Glutamatergic neuron (in vitro differentiated cells): ENCODE measurements at regions not wholly inside any gene's neighbourhood (a gene's known extent, or its start where the extent isn't known, plus 50 kb on each side); places are given as distances from the start of the nearest gene placed in this dataset.

ENCODE experiments used
- DNase-seq: peaks from one replicate; pipeline ENCODE4 v3.0.0; 2022
- H3K27ac Mint-ChIP-seq: one replicate; pipeline ENCODE4 v1.8.0; 2020; ENCODE audit warnings: mild to moderate bottlenecking, mixed read lengths, inconsistent platforms; ENCODE audit not compliant: unreplicated experiment
- H3K27me3 Mint-ChIP-seq: one replicate; pipeline ENCODE4 v1.8.0; 2020; ENCODE audit warnings: mild to moderate bottlenecking, moderate library complexity, mixed read lengths, inconsistent platforms; ENCODE audit not compliant: unreplicated experiment
- H3K36me3 Mint-ChIP-seq: one replicate; pipeline ENCODE4 v1.8.0; 2020; ENCODE audit warnings: mild to moderate bottlenecking, mixed read lengths, inconsistent platforms; ENCODE audit not compliant: unreplicated experiment
- H3K4me1 Mint-ChIP-seq: one replicate; pipeline ENCODE4 v1.8.0; 2020; ENCODE audit warnings: mild to moderate bottlenecking, low read depth, mixed read lengths, inconsistent platforms; ENCODE audit not compliant: unreplicated experiment
- H3K4me3 Mint-ChIP-seq: one replicate; pipeline ENCODE4 v1.8.0; 2020; ENCODE audit warnings: mild to moderate bottlenecking, mixed read lengths, inconsistent platforms; ENCODE audit not compliant: unreplicated experiment
- H3K9me3 Mint-ChIP-seq: one replicate; pipeline ENCODE4 v1.8.0; 2020; ENCODE audit warnings: mild to moderate bottlenecking, moderate library complexity, mixed read lengths, inconsistent platforms; ENCODE audit not compliant: unreplicated experiment
- TF ChIP-seq, protein P1 (sequence below): fragments of 200-600 bp; sonication (generic); IDR thresholded peaks from one replicate; pipeline ENCODE4 v1.5.0; 2021; ENCODE audit not compliant: partially characterized antibody, unreplicated experiment

DNA sequence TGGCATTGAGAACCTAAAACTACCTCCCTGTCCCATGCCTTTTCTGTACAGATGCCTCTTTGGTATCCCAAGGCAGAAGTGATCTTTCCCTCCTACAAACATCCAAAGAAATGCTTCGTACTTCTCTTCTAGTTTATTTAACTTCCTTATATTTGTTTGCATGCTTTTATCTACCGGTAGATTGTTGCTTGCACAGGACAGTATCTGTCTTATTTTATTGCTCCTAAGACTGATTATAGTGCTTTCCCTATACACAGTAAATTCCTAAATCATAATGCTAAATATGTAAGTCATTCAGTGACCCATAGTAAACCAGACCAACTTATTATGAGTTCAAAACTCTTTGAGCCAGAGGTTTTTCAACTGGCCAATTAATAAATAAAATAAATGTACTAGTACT lies 156.9 kb downstream of the PRELID2 start:
- Mint-ChIP-seq H3K27me3 (no peaks in the 10 kb centered on the region), H3K27ac (no peak overlapping the region), H3K9me3 (peaks cover 1% of the 10 kb centered on the region), H3K4me1 (peaks cover 5% of the 10 kb centered on the region), H3K4me3 (no peak overlapping the region), H3K36me3 (no peaks in the 10 kb centered on the region)
- DNase-seq: no peak
- TF ChIP-seq, protein P1, sequence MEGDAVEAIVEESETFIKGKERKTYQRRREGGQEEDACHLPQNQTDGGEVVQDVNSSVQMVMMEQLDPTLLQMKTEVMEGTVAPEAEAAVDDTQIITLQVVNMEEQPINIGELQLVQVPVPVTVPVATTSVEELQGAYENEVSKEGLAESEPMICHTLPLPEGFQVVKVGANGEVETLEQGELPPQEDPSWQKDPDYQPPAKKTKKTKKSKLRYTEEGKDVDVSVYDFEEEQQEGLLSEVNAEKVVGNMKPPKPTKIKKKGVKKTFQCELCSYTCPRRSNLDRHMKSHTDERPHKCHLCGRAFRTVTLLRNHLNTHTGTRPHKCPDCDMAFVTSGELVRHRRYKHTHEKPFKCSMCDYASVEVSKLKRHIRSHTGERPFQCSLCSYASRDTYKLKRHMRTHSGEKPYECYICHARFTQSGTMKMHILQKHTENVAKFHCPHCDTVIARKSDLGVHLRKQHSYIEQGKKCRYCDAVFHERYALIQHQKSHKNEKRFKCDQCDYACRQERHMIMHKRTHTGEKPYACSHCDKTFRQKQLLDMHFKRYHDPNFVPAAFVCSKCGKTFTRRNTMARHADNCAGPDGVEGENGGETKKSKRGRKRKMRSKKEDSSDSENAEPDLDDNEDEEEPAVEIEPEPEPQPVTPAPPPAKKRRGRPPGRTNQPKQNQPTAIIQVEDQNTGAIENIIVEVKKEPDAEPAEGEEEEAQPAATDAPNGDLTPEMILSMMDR: no peak

DNA sequence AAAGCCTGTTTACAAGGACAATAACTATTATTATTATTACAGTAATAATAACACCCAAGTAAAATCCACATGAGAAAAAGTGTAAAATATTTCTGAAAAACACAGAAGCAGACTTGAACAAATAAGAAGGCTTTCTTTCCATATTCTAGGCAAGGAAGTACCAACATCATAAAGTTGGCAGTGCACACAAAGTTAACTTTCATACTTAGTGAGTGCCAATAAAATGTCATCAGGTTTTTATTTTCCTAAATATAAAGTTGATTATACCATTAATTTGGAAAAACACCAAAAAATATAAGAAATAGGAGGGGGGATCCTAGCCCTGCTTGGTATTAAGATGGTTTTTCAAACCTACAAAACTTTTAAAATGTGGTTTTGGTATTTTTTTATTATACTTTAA lies 161.4 kb downstream of the PRELID2 start:
- Mint-ChIP-seq H3K4me1 (peaks cover 17% of the 10 kb centered on the region), H3K36me3 (no peaks in the 10 kb centered on the region), H3K9me3 (peaks cover 3% of the 10 kb centered on the region), H3K27ac (no peak overlapping the region), H3K27me3 (no peaks in the 10 kb centered on the region), H3K4me3 (no peak overlapping the region)
- DNase-seq: no peak
- TF ChIP-seq, protein P1: no peak

DNA sequence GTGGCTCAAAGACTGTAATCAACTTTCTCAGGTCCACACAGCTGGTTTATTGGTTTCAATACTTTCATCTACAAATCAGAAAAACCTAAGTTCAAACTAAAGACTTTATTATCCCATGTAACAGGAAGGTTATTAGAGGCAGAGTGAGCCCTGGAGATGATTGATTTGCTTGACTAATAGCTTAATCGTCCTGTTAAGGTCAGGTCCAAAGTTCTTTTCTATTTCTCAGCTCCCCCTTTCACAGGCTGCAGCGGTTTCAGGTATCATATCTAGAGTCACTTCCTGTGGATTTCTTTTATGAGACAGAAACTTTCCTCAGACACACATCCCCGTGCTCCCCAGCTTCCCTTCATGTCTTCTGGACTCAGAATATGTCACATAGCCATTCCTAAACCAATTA lies 166.4 kb downstream of the PRELID2 start:
- Mint-ChIP-seq H3K36me3 (no peaks in the 10 kb centered on the region), H3K27me3 (no peaks in the 10 kb centered on the region), H3K9me3 (peaks cover 3% of the 10 kb centered on the region), H3K4me3 (no peak overlapping the region), H3K4me1 (peaks cover 17% of the 10 kb centered on the region), H3K27ac (no peak overlapping the region)
- no peak for DNase-seq
- TF ChIP-seq, protein P1: no peak

DNA sequence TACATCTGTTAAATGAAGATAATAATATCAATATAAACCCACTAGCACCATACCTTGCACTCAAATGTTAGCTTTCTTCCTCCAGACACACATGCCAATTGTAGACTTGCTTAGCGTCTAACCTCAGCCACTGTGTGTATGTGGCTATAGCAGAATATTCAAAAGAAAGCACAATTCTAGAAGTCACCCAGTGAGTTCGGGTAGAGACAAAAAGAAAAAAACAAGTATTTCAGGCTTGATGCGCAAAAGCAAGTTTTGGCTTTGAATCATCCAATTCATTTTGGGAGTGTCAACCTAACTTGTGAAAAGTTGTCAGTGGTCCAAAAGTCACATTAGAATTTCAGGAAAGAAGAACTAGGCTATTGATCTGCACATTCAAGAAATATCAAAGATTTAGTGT lies 167.4 kb downstream of the PRELID2 start:
- no peak overlapping the region for H3K27ac Mint-ChIP-seq

DNA sequence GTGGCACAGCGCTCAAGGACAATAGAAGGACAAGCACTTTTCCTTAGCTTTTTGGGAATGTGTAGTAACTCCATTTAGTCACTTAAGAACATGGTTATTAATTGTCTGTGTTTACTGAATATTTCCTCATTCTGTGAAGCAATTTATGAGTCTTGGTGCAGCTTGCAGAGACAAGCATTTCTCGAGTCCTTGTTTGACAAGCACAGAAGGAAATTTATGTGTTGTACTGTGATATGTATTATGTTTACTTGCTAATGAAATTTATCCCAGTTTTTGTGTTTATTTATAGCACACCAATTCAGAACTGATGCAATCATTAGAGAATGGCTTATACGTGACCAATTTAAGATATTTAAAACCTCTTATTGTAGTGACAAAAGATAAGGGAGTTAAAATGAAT lies 168.6 kb downstream of the PRELID2 start:
- Mint-ChIP-seq H3K27me3 (no peaks in the 10 kb centered on the region), H3K36me3 (no peaks in the 10 kb centered on the region), H3K4me1 (peaks cover 4% of the 10 kb centered on the region), H3K4me3 (no peak overlapping the region), H3K9me3 (no peaks in the 10 kb centered on the region), H3K27ac (no peak overlapping the region)
- DNase-seq: no peak
- TF ChIP-seq, protein P1: no peak

More for the DNA sequence above, 167.4 kb downstream of the PRELID2 start:
- Mint-ChIP-seq H3K4me3 (no peak overlapping the region), H3K4me1 (peaks cover 12% of the 10 kb centered on the region), H3K9me3 (no peaks in the 10 kb centered on the region), H3K27me3 (no peaks in the 10 kb centered on the region), H3K36me3 (no peaks in the 10 kb centered on the region)
- TF ChIP-seq, protein P1: no peak
- DNase-seq: no peak
